Heart left ventricle (tissue), 16 donors: ENCODE measurements at regions not wholly inside any gene's neighbourhood (a gene's known extent, or its start where the extent isn't known, plus 50 kb on each side); places are given as distances from the start of the nearest gene placed in this dataset.

Experiments used
- ATAC-seq, 4 donors: fragments of 200-7000 bp; cut with Tn5 transposase; one replicate each; pipeline ENCODE4 v1.9.1; 2020 to 2022; ENCODE audit warnings: moderate library complexity in 4 of 4, mild to moderate bottlenecking in 3 of 4, moderate number of reproducible peaks in 1 of 4
- DNase-seq, 5 donors: peaks; one replicate each; pipeline ENCODE4 v3.0.0-alpha.2; 2020
- H3K27ac ChIP-seq, 12 donors: fragments of 200-600 bp; sonication (generic) in 4 of 12; one replicate each; pipeline versions ENCODE4 v1.5.0 to v1.8.0; 2016 to 2022; ENCODE audit warnings: mild to moderate bottlenecking in 2 of 12
- H3K27me3 ChIP-seq, 9 donors: fragments of 200-600 bp; sonication (generic) in 2 of 9; one replicate each; pipeline versions ENCODE4 v1.5.1 to v1.8.0; 2016 to 2022; ENCODE audit warnings: mild to moderate bottlenecking in 3 of 9
- H3K36me3 ChIP-seq, 9 donors: fragments of 200-600 bp; sonication (generic) in 2 of 9; one replicate each; pipeline versions ENCODE4 v1.5.0 to v1.8.0; 2018 to 2022; ENCODE audit warnings: mild to moderate bottlenecking in 2 of 9
- H3K4me1 ChIP-seq, 12 donors: fragments of 200-600 bp; sonication (generic) in 4 of 12; one replicate each; pipeline versions ENCODE4 v1.5.0 to v1.8.0; 2016 to 2022; ENCODE audit warnings: mild to moderate bottlenecking in 3 of 12
- H3K4me3 ChIP-seq, 12 donors: fragments of 200-600 bp; sonication (generic) in 4 of 12; one replicate each; pipeline versions ENCODE4 v1.5.0 to v1.8.0; 2017 to 2022; ENCODE audit warnings: mild to moderate bottlenecking in 9 of 12, moderate library complexity in 4 of 12
- H3K9me3 ChIP-seq, 12 donors: fragments of 200-600 bp; sonication (generic) in 4 of 12; one replicate each; pipeline versions ENCODE4 v1.5.0 to v1.8.0; 2016 to 2022; ENCODE audit warnings: mild to moderate bottlenecking in 1 of 12
- POLR2A ChIP-seq, 2 donors: fragments of 450-650 bp; IDR thresholded peaks; one replicate each; pipeline ENCODE4 v1.6.1; 2017; ENCODE audit warnings: antibody characterized with exemption in 2 of 2, mild to moderate bottlenecking in 2 of 2, moderate library complexity in 2 of 2
- WGBS, 4 donors: extraction: QIAGEN DNeasy Blood & Tissue Kit in 2 of 4; methylation state at CpG; one replicate each; pipeline versions ENCODE4 v1.1.5 to v1.1.7; 2013 to 2018; 5-methylcytosine and 5-hydroxymethylcytosine counted together
- intact Hi-C, 10 donors: fragments of 100-400 bp; cut with DNase I; formaldehyde crosslinking; loops; one replicate each; pipeline versions ENCODE4 v1.11.1 to v1.14.2; 2022
- TF ChIP-seq, protein P1 (sequence below), 12 donors: fragments of 200-600 bp; sonication (generic) in 4 of 12; IDR thresholded peaks; one replicate each; pipeline versions ENCODE4 v1.5.0 to v1.8.0; 2018 to 2022; ENCODE audit warnings: antibody characterized with exemption in 12 of 12, mild to moderate bottlenecking in 5 of 12
- donor health status: ischemic (EF 13 %, LVEDD 7.1; RV severe dilation, severe dysfunction).
- donor health status: healthy with polysubstance abuse.
- donor health status: DM: no; HTN: yes; CAD: no.
- donor health status: DM: no; HTN: no; CAD: no.
- donor health status: ischemic (EF 25% LVEDD 6.9; RV normal size, moderate dysfunction).
- donor health status: ischemic (EF 25% LVEDD 5.7; RV mildly dilated, moderate dysfunction).
- donor health status: healthy.
- donor health status: DM: yes; HTN: yes; CAD: no.
- donor health status: ischemic (EF 35%, LVEDD 5.7; RV mildly dilated, moderate dysfunction).
- donor health status: nonischemic (EF 11% LVEDD 7.7; RV severe dilation, severe dysfunction).
- donor health status: DM: yes; HTN: yes; CAD: no.
- donor health status: PGD.
- donor health status: ischemic (EF 29% LVEDD 5.4; RV normal size, mild dysfunction).
- donor health status: nonischemic (EF 23%, LVEDD 6.1; RV moderate dilation, normal function).

DNA sequence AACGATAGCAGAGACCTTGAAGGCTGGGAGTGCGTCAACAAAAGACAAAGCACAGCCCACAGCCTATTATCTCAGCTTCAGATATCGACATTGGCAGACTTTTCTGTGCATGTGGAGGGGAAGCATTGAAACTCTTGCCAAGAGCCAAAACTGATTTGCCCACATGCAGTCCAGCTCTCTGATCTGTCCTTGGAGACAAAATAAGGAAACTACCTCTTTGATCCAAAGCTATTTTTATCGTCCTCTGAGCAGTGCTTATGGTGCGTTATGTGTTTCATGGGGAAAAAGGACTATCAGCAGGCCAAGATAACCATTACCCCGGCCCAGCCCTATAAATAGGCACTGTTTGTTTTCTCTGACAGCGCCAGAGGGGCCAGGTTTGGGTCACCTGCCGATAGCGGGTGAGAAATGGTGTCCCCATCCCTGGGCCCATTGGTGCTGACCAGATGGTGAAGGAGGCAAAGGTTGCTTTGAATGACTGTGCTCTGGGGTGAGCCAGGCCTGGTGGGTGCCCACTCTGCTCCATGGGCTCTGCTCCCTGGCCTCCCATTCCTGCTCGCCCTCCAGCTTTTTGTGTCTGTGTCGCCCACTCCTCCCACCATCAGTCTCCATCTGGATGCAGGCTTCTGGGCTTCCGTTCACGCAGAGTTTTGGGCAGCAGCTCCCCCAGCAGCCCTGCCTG is 176.1 kb upstream of the HS6ST1 start:
- TF ChIP-seq, protein P1, sequence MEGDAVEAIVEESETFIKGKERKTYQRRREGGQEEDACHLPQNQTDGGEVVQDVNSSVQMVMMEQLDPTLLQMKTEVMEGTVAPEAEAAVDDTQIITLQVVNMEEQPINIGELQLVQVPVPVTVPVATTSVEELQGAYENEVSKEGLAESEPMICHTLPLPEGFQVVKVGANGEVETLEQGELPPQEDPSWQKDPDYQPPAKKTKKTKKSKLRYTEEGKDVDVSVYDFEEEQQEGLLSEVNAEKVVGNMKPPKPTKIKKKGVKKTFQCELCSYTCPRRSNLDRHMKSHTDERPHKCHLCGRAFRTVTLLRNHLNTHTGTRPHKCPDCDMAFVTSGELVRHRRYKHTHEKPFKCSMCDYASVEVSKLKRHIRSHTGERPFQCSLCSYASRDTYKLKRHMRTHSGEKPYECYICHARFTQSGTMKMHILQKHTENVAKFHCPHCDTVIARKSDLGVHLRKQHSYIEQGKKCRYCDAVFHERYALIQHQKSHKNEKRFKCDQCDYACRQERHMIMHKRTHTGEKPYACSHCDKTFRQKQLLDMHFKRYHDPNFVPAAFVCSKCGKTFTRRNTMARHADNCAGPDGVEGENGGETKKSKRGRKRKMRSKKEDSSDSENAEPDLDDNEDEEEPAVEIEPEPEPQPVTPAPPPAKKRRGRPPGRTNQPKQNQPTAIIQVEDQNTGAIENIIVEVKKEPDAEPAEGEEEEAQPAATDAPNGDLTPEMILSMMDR (IDR thresholded peaks at IDR 0.05) = no peak
- no peak for TF ChIP-seq POLR2A (IDR thresholded peaks at IDR 0.05)
- DNase-seq (peak in 4 of 5 donors; percentile 43 to 66 (median 52)), ATAC-seq (peak; percentile 86 to 89 (median 88))
- Histone ChIP-seq H3K4me3 (no peak overlapping the region), H3K27ac (peak overlapping the region; percentile 27 to 84 (median 67)), H3K9me3 (peaks cover 0 to 10% (median 0%) of the 10 kb centered on the region in 12 donors), H3K4me1 (peaks cover 0 to 31% (median 8%) of the 10 kb centered on the region in 12 donors), H3K36me3 (no peaks in the 10 kb centered on the region), H3K27me3 (peaks cover 0 to 10% (median 0%) of the 10 kb centered on the region in 9 donors)
- intact Hi-C loops = loop anchor here in 2 of 10 donors (1.0 to 10.0 kb wide), 2 partner anchors 27 to 170 kb away; no protein-coding TSS in a partner anchor
- 29 to 33% (median 30%) methylated on average over 13 of the region's 13 CpGs for WGBS, 4 donors

DNA sequence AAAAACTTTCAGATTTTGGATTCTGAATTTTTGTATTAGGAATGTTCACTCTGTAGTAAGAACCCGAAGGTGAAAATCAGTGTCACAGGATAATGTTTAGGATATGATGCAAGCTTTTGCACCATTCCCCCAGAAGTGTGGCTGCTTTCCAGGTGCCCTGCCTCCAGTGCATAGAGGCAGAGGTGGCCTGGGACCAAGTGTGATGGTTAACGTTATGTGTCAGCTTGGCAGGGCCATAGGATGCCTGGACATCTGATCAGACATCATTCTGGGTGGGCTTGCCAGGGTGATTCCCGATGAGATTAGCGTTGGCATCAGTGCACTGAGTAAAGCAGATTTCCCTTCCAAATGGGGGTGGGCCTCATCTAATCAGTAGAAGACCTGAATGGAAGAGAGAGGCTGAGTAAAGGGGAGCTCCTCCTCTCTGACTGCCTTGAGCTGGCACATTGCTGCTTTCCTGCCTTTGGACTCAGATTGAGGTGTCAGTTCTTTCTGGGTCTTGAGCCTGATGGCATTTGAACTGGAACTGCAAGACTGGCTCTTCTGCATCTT is 177.4 kb upstream of the HS6ST1 start:
- ATAC-seq (no peak), DNase-seq (peak in 2 of 5 donors; percentile 30 to 41)
- no peak overlapping the region for H3K4me3 ChIP-seq
- WGBS, 4 donors = 53 to 69% (median 62%) methylated on average over 4 of the region's 4 CpGs
- intact Hi-C loops = loop anchor here in 1 of 10 donors (10.0 kb wide), 1 partner anchor 171 kb away; no protein-coding TSS in a partner anchor
- H3K9me3 ChIP-seq = peaks cover 0 to 10% (median 0%) of the 10 kb centered on the region in 12 donors
- no peaks in the 10 kb centered on the region for H3K36me3 ChIP-seq
- H3K27ac ChIP-seq = no peak overlapping the region
- TF ChIP-seq, protein P1 (IDR thresholded peaks at IDR 0.05) = no peak
- TF ChIP-seq POLR2A (IDR thresholded peaks at IDR 0.05) = no peak
- H3K4me1 ChIP-seq = peaks cover 0 to 31% (median 8%) of the 10 kb centered on the region in 12 donors
- peaks cover 0 to 10% (median 0%) of the 10 kb centered on the region in 9 donors for H3K27me3 ChIP-seq

DNA sequence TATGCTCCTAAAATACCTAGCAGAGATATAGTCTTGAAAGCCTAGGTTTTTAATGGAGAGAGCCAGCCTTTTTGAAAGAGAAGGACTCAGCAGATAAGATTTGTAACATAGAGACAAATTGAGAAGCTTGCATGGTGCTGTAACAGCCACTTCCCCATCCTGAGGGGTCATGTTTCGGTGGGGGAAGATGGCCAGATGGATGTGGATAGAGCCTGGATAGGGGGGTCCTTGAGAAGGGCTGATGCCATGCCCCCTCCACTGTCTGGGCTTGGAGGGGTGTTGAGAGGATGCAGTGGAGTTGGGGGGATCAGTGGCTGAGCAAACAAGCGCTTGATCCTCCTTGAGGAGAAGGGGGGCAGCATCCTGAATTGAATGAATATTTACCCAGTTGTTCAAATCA is 178.0 kb upstream of the HS6ST1 start:
- Histone ChIP-seq H3K4me3 (no peak overlapping the region), H3K4me1 (peaks cover 0 to 34% (median 8%) of the 10 kb centered on the region in 12 donors), H3K27me3 (peaks cover 0 to 10% (median 0%) of the 10 kb centered on the region in 9 donors), H3K36me3 (no peaks in the 10 kb centered on the region), H3K27ac (no peak overlapping the region), H3K9me3 (peaks cover 0 to 10% (median 0%) of the 10 kb centered on the region in 12 donors)
- peak in 1 of 5 donors; percentile 7 for DNase-seq
- intact Hi-C loops = loop anchor here in 1 of 10 donors (10.0 kb wide), 1 partner anchor 172 kb away; no protein-coding TSS in a partner anchor
- no peak for ATAC-seq
- TF ChIP-seq, protein P1 (IDR thresholded peaks at IDR 0.05) = no peak
- no peak for TF ChIP-seq POLR2A (IDR thresholded peaks at IDR 0.05)
- WGBS, 4 donors = 86 to 99% (median 96%) methylated on average over 2 of the region's 2 CpGs

DNA sequence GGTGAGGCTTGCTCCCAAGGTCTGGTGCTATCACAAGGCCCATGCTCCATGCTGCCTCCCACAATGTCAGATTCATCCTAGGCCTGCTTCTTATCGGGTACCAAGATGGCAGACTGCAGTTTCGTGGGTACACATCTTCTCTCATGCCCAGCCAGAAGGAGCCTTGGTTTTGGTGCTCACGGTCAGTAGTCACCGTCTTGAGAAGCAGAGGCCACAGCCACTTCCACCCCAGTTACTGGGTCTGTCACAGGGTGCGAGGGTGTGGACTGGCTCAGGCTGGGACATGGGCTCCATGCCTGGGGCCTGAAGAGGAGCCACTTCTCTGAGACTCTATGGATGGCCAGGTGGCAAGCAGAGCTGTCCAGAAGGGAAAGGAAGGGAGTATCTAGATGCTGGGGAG is 178.8 kb upstream of the HS6ST1 start:
- H3K4me3 ChIP-seq = no peak overlapping the region
- 93 to 98% (median 96%) methylated on average over 5 of the region's 5 CpGs for WGBS, 4 donors
- ATAC-seq (no peak), DNase-seq (peak in 1 of 5 donors; percentile 9)
- H3K4me1 ChIP-seq = peaks cover 0 to 42% (median 8%) of the 10 kb centered on the region in 12 donors
- H3K9me3 ChIP-seq = peaks cover 0 to 7% (median 0%) of the 10 kb centered on the region in 12 donors
- H3K27me3 ChIP-seq = peaks cover 0 to 10% (median 0%) of the 10 kb centered on the region in 9 donors
- H3K27ac ChIP-seq = no peak overlapping the region
- intact Hi-C loops = loop anchor here in 1 of 10 donors (10.0 kb wide), 1 partner anchor 173 kb away; no protein-coding TSS in a partner anchor
- TF ChIP-seq, protein P1 (IDR thresholded peaks at IDR 0.05) = no peak
- no peak for TF ChIP-seq POLR2A (IDR thresholded peaks at IDR 0.05)
- H3K36me3 ChIP-seq = no peaks in the 10 kb centered on the region
